HG02798 (cell line): ENCODE measurements at regions not wholly inside any gene's neighbourhood (a gene's known extent, or its start where the extent isn't known, plus 50 kb on each side); places are given as distances from the start of the nearest gene placed in this dataset.

Source experiments
- ATAC-seq: cut with Tn5 transposase; IDR thresholded peaks from one replicate; pipeline ENCODE4 v1.9.1; 2021; ENCODE audit warnings: mild to moderate bottlenecking; ENCODE audit not compliant: unreplicated experiment, poor library complexity

DNA sequence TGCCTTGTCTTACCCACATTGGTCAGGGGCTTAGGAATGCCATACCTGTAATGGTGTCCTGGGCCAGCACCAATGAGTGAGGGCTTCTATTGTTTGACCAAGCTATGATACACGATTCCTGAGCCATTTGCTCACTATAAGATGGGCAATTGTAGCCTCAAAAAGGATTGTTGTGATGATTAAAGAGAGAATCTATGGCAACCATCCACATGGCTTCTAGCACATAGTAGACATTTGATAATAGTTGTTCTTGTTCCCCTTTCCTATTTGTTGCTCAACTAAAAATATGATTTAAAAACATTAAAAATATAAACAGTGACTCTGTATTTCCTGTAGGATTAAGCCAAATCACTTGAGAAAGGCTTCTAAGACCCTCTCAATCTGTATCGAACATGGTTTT, 366.1 kb downstream of the PCNX1 start:
- ATAC-seq, result no peak

DNA sequence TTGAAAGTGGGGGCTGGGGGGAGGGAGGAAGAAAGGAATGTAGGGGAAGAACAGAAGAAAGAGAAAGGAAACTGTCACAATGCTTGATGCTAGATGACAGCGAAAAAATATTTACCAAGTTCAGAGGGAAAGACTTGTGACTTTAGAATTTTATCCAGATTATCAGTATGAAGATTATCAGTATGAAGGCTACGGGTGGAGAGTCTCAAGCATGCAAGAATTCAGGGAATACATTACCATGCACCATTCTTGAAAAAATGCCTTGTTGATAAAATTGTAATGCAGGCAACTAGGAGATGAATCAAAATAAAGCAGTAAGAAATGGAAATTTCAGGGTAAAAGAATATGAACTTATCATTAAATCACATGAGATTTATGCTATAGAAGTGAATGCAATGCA, 376.8 kb downstream of the PCNX1 start:
- ATAC-seq, result no peak

DNA sequence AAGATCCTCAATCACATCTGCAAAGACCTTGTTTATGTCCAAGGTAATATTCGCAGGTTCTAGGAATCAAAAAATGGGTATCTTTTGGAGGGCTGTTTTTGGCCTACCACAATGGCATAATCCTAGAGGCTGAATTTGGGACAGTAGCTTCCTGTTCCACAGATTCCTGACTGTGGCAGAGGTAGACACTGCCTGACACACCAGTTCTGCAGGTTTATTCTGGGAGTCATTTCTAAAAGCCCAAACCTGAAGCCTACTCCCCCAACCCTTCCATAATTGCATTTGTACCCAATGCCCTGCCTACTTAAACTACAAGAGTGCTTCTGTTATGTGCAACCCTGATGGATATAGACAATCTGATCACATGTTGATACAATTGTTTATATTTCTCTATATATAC, 378.9 kb downstream of the PCNX1 start:
- ATAC-seq, result no peak

DNA sequence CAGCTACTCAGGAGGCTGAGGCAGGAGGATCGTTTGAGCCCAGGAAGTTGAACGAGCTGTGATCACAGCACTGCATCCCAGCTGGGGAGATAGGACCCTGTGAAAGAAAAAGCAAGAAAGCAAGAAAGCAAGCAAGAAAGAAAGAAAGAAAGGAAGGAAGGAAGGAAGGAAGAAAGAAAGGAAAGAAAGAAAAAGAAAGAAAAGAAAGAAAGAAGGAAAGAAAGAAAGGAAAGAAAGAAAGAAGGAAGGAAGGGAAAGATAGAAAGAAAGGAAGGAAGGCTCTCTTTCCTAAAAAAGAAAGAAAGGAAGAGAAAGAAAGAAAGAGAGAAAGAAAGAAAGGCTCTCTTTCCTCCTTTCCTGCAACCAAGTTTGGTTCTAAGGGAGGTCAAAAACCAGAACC, 380.3 kb downstream of the PCNX1 start:
- no peak for ATAC-seq

- ATAC-seq, result peak; percentile 84
These were observed 382.3 kb downstream of the PCNX1 start for GRCh38 chr14:71289536-71289935.

- ATAC-seq, result no peak
These were observed 383.0 kb downstream of the PCNX1 start for GRCh38 chr14:71290301-71290700.

GRCh38 chr14:71290960-71291466, 383.8 kb downstream of the PCNX1 start:
- no peak for ATAC-seq

- ATAC-seq, result no peak
These were observed 388.9 kb downstream of the PCNX1 start for GRCh38 chr14:71296184-71296583.

DNA sequence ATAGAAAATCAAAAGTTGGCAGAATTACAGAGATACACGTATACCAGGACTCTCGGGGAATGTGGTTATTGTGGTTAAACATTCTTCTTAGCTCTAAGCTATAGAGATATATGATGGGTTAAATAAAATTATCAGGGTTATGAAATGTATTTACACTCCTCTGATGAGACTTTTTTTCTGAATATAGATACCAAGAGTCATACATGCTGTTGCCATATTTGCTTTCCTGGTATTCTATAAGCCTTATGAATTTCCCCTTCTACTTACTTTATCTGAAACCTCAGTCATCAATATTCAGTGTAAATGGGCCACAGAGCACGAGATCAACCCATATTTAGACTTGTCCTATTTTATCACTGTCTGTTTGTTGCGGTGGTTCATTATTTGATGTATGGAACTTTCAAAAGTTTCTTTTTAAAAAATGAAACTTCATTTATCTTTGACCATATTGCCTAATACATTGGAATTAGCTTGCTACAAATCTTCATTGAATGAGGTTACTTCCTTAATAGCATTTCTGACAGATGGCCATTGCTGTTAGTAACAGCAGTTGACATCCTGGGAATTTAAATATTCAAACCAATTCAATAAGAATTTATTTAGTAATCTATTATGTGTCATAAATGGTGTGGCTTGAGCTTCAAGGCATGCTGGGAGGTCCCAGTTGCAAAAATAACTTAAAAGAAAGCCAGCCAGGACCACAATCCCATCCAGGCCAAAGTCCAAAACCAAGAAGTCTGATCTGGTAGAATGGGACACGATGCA, 393.5 kb downstream of the PCNX1 start:
- ATAC-seq, result no peak

DNA sequence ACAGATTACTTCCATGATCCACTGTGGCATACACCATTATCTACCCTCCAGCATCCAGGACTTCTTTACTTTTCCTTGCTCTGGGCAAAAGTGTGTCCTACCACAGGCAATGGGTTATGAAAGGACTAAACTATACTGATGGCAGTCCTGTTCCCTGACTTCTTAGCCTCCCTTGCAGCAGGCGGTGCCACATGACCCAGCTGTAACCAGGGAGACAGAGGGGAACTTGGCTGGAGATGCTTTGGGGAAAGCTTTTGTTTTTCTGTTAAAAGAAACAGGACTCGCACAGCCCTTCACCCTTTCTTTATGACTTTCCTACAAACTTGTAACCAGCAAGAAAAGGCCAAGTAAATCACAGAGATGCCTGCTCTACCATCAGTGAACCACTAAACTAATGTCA, 394.4 kb downstream of the PCNX1 start:
- ATAC-seq, result no peak

DNA sequence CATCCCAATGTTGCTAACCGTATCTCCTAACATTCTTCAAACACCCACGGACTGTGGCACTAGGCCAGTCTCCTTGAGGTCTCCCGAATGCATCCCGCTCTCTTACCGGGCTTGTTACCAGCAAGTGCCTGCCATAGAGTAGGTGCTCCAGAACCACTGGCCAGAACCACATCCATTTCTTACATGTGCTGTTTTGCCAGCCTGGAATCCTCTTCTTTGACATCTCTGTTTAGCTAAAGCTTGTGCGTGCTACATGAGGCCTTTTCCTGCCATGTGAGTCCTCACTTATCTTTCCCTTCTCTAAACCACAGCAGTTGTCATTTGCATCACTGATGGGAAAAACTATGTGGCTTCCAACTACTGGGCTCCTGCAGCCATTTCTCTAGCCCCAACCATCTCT, 397.4 kb downstream of the PCNX1 start:
- no peak for ATAC-seq

DNA sequence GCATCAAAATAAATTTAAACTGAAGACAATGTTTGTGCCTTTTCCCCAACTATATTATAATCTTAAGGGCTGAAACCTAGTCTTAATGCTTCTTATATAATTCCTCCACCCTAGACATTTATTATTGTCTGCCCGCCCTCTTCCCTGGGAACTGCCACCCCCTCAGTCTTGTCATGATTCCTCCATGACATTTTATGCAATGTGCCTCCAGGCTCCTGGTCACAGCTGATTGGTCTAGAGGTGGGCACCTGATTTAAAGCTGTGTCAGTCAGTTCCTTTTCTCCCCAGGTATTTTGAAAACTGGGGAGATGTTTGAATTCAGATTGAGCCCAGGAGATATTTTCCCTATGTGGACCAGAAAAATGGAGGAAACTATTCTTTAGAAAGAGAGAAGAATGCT, 401.4 kb downstream of the PCNX1 start:
- no peak for ATAC-seq

- no peak for ATAC-seq
These were observed 402.5 kb downstream of the PCNX1 start for GRCh38 chr14:71309756-71310155.

DNA sequence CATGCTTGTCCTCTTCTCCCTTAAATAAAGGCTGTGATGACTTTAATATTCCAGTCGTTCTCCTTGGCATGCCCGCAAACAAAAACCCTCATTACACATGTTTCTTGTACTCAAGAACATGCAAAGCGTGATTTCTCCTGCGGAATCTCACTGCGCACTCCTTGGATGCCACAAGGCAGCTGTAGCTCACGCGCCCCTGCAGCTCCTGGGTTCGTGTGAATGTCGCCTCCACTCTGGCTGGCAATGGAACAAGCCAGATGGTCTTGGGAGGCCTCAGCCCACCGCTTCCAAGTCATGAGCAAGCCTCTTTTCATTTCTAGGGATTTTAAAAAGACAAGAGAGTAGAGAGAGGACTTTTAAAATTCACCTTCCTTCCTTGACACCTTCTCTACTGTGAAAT, 403.8 kb downstream of the PCNX1 start:
- no peak for ATAC-seq

DNA sequence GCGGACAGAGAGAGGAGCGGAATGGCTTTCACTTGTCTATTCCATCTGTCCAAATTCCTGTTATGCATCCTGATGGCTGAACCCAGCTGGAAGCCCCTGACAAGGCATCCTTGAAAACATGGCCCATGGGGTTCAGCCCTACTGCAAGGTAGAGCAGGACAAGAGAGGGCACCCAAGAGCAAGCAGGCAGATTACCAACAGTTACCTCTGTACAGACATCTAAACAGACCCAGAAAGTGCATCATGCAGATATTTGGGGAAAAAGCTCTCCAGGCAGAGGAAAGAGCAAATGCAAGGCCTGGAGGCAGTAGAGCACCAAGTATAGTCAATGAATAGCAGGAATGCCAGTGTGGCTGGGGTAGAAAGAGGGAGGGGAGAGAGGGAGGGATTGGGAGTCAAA, 407.5 kb downstream of the PCNX1 start:
- no peak for ATAC-seq

GRCh38 chr14:71317385-71318096, 410.3 kb downstream of the PCNX1 start:
- ATAC-seq, result no peak

DNA sequence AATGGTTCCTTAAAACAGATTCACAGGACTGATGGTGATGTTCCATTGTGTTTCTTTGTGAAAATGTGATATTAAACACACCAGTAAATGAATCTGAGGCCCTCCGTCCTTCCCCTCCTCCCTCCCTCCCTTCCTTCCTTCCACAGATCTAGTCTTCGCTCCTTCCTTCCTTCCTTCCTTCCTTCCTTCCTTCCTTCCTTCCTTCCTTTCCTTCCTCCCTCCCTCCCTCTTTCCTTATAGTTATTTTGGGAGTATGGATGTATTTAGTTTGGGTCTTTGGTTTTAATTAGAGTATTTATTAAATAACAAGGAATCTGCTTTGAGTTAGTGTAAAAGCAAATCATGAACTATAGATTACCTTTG, 410.8 kb downstream of the PCNX1 start:
- ATAC-seq, result no peak

DNA sequence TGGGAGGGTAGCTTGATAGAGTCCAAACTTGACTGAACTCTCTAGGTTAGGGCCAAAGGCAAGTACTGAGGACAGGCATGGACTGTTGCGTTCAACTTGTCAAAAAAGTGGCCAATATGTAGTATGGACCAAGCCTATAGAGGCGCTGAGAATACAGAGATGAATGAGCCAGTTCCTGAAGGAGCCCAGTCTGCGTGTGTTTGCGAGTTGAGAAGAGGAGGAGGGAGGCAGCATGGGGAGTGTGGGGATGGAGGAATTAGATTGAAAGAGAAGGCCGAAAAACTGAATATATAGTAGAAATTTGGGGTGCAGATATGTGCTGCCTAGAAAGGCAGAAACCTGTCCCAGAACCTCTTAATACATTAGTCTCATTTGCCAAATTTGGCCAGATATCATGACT, 412.4 kb downstream of the PCNX1 start:
- no peak for ATAC-seq

GRCh38 chr14:71320107-71320733, 413.0 kb downstream of the PCNX1 start, which contains the start of gene SIPA1L1:
TSS of gene SIPA1L1 (plus strand) at chr14:71320476.
- ATAC-seq, result peak; percentile 84

- peak; percentile 36 for ATAC-seq
These were observed 413.7 kb downstream of the PCNX1 start for GRCh38 chr14:71320734-71321573.
